Epidermal melanocyte (primary cell): ENCODE measurements at regions not wholly inside any gene's neighbourhood (a gene's known extent, or its start where the extent isn't known, plus 50 kb on each side); places are given as distances from the start of the nearest gene placed in this dataset.

ENCODE experiments used
- DNase-seq: peaks from one replicate; pipeline ENCODE4 v3.0.0; 2011; ENCODE audit warnings: low spot score; ENCODE audit not compliant: insufficient read length

DNA sequence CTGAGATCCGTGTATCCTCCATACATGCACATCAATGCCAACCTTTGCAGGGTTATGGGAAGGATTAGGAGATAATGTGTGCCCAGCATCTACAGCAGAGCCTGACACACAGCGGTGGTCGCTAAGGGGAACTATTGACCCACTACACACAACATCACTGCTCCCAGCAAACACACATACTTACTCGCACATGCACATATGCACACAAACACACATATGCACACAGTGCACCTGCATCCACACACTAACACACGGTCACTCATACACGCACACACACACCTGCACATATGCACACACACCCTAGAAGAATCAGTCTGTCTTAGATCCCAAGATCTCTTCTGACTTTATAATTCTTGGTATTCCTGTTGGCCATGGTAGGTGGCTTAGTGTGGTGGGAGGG is 118.3 kb downstream of the GYPC start:
- DNase-seq = no peak

DNA sequence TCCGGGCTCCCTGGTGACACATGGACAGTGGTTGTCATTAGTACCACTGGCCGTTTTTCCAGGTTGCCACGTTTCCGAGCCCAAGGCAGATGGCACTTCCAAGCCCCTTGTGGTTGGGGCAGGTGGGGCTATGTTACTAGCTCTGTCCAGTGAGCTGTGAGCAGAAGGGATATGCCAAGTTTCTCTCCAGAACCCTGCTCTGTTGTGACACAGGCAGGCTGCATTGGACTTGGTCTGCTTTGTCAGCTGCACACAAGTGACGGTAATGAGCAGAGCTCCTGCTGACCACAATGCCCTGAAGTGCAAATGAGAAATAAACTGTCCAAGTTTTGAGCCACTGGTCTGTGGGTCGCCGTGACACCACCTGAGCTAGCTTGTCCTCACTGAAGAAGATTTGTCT is 118.8 kb downstream of the GYPC start:
- DNase-seq = no peak

DNA sequence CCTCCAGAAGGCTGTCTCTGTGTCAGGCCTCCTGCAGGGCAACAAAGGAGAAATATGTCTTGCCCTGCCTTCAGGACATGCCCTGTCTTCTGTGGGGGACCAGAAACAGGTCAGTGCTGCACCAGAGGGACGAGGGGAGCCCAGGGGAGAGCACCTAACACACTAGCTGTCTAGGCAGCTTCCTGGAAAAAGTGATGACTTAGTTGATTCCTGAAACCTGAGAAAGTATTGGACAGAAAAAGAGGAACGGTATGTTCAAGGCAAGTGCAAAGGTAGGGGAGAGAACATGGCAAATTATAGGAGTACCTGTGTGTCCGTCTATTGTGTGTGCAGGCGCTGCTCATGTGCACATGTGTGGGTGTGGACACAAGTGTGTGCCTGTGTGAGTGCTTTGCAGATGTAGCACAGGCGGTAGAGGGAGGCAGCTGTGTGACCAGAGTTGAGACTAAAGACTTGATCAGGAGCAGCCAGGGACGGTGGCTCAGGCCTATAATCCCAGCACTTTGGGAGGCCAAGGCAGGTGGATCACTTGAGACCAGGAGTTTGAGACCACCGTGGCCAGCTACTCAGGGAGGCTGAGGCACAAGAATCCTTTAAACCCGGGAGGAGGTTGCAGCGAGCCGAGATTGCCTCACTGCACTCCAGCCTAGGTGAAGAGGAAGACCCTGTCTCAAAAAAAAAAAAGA is 119.5 kb downstream of the GYPC start:
- DNase-seq = no peak

DNA sequence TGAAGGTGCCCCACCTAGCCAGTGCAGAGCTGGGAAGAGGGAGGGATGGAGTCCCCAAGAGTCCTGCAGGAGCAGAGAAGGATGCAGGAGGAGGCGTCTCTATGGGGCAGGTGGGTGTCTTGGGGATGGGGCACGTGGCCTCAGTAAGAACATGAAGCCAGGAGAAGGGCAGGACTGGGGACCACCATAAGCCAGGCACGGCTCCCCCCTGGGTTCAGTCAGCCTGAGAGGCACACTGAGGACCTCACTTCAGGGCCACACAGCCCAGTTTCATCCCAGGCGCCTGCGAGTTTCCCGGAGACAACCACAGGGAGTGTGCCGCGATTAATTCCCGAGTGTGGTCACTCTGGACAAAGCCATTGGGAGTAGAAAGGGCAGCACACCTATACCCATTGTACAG is 120.3 kb downstream of the GYPC start:
- no peak for DNase-seq

DNA sequence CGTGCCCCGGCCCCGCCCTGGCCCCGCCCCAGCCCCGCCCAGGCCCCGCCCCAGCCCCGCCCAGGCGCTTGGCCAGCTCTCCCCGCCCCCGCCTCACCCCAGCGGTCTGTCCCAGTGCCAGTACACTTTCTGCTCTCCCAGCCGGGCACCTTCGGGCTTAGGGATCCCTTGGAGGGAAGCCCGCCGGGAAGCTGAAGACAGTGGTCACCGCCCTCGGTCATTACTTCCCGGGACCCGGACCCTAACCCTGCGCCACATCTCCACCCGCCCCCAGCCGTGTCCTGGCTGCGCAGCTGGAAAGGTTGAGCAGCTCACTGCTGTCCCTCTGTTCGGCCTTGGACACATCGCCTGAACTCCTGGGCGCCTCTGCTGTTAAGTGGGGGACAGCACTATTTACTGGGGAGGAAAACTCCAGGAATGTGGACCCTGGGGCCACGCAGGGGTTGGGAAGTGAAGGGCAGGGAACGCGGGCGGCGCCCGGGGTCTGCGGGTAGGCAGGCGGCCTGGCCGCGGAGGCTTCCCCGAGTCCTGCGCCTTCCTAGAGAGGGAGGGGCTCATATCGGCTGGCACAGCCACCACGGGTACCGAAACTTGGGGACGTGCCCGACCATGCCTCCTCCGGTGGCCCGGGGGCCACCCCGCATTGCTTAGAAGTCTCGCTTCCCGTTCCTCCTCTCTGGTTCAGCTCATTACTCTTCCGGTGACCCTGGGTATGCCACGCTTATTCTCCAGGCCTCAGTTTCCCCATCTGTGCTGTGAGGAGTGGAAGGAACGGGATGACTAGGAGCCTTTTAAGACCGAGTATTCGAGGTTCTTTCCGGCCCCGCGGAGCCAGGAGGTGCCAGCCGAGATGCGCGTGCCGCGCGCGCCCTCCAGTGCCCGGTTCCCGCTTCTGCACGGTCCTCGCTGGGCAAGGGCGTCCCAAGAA is 121.0 kb downstream of the GYPC start:
- DNase-seq = peak; percentile 55

DNA sequence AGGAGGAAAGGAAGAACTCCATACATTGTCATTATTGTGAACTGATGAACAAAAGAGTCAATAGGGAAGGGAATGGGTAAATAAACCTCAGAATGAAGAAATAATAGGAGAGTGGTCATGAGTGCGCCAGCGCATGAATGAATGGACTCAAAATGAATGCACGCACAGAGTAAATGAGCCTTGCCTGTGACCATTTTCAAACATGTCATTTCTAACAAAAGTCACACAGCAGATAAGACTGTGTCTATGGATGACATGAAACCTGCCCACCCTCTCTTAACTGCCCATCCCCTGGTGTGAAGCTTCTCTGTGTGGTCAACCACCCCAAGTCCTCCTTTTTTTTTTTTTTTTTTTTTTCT is 121.1 kb upstream of the TEX51 start:
- no peak for DNase-seq

DNA sequence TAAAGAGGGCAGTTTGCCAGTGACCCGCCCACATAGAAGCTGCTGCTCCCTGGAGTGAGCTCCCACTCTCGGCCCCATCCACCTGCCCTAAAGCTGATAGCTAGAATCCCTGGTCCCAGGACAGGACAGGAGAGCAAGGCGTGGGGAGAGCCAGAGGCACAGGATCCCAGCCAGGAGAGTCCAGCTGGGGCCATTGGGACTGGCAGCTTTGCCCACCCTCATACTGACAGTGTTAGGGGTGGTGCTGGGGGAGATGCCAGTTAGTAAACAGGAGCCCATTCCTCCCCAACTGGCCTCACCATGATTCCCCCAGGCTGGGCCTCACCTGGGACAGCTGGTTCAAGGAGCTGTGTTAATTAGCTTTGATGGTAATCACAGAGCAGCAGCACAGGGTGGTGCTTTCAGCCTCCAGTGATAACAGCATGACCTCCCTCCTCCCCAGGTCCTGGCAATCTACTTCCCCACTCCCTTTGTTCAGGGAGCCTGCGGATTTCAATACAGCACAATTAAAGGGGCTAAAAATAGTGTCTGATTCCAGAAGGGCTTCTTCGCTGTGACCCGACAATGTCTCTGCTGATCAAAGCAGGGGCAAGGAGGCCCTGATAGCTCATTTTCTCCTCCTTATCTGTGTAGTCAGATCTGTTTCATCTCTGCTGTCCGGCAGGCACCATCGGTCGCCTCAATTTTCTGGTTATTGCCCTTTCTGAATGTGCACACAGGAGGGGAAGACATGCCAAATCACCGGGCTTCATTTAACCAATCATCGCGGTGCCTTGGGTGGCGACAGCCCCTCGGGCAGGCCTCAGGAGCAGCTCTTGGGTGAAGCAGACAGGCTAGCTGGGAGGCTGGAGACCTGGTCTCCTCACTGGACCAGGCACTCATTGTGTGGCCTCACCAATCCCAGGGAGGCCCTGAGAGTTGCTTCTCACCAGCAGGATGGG is 119.9 kb upstream of the TEX51 start:
- DNase-seq = no peak

DNA sequence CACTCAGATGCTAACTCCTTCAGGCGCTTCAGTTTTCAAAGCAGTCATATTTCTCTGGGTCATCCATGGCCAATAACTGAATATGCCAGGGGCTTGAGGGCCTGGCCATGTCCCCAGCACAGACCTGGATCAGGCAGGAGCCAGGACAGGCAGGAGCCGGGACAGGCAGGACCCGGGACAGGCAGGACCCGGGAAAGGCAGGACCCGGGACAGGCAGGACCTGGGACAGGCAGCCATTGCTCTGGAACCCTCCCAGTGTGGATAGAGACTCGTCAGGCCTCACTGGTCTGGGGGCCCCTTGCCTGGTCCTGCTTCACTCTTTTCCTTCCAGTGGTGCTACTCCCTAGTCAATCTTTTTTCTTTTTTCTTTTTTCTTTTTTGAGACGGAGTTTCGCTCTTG is 117.5 kb upstream of the TEX51 start:
- no peak for DNase-seq

DNA sequence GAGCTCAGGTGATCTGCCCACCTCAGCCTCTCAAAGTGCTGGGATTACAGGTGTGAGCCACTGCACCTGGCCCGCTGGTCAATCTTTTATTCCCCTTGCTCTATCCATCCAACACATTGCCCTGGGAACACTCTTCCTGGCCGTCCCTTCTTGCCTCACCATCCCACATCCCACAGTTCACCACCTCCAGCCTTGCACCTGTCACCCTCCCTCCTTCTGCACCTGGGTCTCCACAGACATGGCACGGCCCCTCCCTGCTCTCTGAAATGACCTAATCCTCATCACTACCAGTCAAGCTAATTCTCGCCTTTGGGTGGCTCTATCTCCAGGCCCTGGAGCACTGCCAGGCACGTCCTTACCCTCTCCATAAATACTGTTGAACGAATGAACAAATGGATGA is 116.9 kb upstream of the TEX51 start:
- DNase-seq = no peak

DNA sequence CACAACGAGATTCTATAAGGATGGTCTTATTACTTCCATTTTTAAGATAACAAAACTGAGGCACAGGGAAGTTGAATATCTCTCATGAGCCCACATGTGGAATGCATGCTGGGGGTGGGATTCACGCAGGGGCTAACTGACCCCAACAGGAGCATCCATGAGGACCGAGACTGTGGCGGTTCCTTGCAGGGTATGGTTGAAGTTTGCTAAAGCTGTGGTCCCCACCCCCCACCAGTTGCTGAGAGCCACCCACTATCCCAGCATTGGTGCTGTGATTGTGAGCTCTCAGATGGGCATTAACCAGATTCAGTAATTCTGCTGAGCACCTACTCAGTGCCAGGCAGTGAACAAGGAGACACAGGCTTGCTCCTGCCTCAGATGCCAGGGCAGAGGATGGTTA is 116.0 kb upstream of the TEX51 start:
- DNase-seq = no peak

DNA sequence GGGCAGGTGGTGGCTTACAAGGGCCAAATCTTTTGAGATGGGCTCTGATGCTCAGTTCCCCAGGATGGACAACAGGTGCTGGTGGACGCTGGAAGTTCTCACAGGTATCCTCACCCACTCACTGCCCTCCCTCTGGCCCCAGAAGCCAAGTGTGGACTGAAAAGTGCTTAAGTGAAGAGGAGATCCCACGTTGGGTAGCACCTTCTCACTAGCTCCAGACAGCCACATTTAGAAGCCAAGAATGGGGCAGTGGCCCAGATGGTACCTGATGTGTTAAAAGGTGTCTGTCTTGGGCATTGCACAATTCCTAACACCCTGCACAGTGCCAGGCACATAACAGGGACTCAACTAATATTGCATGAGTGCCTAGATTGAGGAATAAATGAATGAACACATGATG is 115.3 kb upstream of the TEX51 start:
- DNase-seq = no peak

DNA sequence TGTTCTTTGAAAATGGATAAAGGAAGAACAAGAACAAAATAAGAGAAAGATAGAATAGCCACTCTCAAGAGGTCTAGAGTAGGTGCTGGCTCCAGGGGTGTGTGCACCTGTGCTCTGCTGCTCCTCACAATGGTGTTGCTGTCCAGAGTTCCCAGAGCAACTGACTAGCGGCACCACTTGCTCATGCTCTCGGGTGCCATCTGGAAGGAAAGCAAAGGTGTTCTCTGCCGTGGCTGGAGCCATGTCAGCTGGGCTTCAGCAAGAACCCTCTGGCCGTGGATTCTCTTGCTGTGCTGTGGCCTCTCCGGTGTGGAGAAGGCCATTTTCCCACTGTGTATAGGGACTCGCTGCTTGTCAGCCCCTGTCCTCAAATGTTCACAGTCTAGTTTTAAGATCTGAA is 114.6 kb upstream of the TEX51 start:
- no peak for DNase-seq

DNA sequence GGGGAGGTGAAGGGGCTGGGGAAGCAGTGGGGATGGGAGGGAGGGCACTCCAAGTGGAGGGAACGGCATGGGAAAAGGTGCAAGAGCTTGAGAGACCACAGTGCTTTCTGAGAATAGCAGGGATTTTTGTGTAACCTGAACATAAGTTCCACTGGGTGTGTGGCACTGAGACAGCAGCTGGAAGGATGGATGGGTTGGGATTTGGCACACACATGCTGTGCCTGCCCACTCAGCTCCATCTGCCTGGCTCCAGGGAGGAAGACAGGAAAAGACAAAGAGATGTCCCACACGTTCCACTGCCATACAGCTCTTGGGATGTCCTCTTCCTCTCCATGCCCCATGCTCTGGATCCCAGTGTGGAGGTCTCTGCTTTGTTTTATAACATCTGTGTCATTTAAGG is 114.1 kb upstream of the TEX51 start:
- DNase-seq = no peak

DNA sequence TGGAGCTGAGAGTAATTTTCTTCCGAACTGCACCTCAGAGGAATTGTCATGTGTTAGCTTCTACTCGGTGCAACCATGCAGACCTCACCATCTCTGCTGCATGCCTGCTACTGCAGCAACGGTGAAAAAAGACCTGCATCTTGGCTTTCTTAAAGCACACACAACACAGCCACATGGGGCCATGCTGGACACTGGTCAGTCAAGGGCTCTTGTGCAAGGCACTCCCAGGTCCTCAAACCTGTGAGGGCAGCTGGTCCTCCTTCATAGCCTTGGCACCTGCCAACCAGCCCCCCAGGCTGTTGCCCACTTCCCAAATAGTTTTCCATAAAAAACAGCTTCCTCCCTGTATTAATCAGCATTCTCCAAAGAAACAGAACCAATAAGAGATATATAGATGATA is 113.5 kb upstream of the TEX51 start:
- DNase-seq = no peak

DNA sequence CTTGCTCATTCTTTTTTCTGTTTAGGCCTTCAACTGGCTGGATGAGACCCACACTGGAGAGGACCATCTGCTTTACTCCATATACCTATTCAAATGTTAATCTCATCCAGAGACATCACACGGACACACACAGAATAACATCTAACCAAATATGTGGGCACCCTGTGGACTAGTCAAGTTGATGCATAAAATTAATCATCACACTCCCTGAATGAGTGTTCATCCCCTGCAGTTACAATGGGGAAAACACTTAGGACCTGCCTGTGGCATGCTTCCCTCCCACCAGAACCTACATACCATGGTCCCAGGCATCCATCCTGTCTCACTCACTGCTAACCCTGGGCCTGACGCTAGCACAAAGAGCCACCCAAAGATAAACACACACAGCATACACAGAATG is 112.8 kb upstream of the TEX51 start:
- DNase-seq = no peak

DNA sequence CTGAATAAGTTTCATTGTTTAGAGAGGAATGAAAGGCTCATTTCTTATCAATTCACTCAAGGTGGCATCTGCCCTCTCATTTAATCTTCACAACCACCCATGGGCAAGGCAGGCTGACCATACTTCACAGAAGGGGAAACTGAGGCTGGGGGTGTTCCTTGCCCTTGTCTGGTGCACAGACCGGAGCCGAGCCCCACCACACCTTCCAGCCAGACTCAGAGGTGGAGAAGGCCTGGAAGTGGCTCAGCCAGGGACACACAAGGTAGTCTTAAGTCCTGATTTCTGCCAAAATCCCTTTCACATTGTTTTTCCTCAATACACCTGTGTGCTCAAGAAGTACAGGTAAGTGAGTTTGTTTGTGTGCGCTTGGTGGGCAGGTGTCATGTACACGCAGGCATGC is 111.9 kb upstream of the TEX51 start:
- DNase-seq = no peak

DNA sequence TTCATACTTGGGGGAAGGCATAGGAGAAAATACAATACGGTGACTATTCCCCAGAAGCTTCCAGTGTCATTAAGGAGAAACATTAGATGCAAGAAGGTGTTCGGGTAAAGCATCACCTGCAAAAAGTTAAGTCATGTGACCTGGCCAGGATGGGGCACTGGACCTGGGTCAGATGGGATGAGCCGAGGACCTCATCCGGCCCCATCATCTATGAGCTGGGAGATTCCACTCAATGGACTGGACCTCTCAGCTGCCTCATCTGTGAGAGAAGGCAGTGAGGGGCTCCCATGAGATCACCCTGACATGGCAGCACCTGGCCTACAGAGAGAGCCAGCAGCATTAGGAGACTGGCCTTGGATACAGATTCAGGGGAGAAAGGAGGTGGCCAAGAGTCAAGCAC is 111.4 kb upstream of the TEX51 start:
- no peak for DNase-seq

DNA sequence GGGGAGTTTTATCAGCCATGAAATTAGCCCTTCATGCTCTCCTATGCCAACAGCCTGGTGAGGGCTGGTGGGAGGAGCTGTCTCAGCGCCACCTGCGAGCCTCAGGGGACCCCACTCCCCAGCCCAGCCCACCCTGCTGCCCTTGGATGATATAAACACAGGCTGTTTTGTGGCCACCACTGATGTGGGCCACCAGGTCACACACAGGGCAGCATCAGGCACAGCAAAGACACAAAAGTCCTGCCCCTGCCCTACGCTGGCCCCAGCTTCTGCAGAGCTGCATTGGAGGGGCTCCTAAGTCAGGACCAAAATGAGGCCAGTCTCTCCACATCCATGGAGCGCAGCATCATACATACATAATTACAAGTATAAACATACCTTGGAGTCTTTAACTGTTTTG is 110.6 kb upstream of the TEX51 start:
- no peak for DNase-seq

DNA sequence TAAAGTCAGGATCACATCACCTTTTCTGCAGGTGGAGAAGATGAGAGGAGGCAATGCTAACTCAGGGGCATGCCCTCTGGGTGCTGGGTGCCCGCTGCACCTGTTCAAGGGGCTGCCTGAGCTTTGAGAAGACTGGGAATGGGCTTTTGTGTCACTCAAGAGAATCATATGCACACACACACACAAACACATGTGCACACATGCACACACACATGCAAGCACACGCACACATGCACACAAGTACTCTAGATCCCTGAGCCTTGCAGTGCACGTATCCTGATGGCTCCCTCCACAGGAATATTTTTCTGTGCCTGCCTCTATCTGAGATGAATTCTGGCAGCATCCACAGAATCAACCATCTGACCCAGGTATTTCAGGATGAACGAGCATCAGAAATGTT is 110.0 kb upstream of the TEX51 start:
- DNase-seq = no peak

DNA sequence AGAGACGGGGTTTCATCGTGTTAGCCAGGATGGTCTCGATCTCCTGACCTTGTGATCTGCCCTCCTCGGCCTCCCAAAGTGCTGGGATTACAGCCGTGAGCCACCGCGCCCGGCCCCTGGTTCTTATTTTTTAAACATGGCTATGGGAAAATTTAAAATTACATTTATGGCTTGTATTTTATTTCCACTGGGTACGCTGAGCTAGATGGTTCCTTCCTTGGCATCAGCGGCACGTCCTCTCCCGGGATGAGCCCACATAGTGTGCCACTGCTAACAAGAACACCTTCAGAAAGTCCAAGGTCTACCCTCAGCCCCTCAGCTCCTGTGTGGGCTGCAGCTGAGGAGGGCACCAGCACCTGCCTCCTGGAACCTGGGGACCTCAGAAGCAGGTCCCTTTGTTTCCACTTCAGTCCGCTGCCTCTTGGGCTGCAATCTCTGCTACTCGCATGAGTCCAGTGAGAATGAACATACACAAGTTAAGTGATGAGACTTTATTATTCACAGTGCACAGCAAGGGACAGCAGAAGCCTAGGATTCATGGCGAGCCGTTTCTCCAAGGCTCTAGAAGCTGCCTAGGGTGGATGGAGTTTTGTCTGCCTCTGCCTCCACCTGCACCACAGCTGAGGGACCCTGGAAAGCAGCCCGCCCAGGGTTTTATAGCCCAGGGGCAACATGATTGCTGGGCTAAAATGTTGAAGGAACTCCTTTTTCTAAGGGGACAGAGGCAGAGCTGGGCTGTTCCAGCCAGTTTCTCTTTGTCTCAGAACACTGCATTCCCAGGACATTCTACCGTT is 107.5 kb upstream of the TEX51 start:
- no peak for DNase-seq

DNA sequence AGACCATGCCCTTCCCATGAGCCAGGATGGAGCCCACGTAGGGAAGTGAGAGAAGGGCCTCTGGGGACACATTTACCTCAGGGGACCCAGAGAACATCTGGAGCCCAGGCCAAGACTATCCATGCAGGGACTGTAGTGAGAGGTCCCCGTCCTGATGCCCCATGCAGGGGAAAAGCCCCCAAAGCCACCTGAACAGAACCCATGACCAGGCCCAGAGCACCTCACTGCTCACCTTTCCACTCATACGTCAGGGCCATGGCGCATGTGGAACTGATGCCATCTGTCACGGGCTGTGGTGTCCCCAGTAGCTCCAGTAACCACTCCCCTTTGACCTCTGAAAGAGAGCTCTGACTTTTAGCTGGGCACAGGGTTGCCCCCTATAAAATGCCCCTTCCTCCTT is 106.5 kb upstream of the TEX51 start:
- no peak for DNase-seq
